Embryonic facial prominence (tissue), 1 donor: ENCODE measurements at regions not wholly inside any gene's neighbourhood (a gene's known extent, or its start where the extent isn't known, plus 50 kb on each side); places are given as distances from the start of the nearest gene placed in this dataset.

Source experiments
- DNase-seq: peaks from one replicate; pipeline ENCODE4 v3.0.0-alpha.2; 2016; ENCODE audit errors: extremely low spot score

DNA sequence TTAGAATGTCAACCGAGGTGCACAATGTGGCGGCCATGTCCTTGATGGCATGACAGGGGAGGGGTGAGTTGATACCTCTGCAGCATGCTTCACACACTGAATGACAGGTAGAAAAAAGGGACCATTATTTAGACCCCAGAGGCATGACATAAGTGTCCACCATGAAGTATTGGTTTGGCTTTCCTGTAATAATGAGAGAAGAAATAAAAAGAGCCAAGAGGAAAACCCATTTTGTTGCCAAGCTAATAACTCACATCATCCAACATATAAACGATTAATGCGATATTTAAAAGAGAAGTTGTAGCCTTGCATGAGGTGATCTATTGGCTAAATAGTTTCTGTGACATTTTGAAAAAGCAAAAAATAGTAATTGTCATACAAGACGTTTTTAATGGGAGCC is 343.4 kb downstream of the LRIG3 start:
- DNase-seq, result no peak

DNA sequence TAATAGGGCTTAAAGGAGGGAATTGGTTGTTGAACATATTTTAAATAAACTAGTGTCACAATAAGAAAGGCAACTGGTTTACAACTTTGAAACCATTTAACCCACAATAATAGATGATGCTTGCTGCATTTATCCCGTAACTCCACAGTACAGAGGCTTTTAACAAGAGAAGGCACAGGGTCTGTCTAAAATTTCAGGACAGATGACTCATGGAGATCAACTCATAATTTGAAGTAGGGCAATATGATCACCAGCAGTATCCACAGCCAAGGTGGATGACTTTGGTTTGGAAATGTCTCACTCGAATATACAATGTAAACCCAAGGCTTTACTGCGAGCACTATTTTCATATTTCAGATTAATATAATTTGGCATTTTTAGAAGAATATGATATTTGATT is 340.2 kb downstream of the LRIG3 start:
- DNase-seq, result no peak

DNA sequence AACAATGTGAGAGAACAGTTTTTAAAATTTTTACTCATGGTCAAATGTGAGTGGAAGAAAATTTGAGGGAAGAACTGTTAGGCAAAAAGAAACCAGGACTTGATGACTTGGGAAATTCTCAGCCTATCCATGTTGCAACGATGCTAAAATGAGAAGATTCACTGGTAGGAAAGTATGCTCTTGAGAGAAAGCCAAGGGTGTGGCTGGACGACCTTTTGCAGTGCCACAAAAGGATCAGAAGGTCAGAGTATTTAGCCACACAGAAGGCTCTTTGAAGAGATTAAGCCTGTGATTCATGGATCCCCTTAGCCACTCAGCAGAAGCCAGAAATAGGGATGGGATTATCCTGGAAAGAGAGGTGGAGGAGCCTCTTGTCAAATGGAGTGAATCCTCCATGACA is 336.8 kb downstream of the LRIG3 start:
- no peak for DNase-seq

DNA sequence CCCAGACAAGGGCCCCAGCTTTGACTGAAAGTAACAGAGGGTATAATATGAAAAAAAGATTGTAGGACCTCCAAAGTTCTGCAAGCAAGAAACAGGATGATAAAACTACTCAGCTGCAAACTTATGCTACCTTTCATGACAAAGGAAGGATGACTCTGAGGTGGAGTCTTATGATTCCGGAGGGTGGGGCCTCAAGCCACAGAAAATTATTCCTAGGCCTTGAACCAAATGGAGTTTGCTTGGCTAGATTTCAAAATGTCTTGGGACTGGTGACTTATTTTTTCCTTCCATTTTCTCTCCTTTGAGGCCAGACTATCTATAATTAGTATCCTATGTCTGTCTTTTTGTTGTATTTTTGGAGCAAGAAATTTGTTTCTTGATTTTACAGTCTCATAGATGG is 336.4 kb downstream of the LRIG3 start:
- DNase-seq, result no peak

DNA sequence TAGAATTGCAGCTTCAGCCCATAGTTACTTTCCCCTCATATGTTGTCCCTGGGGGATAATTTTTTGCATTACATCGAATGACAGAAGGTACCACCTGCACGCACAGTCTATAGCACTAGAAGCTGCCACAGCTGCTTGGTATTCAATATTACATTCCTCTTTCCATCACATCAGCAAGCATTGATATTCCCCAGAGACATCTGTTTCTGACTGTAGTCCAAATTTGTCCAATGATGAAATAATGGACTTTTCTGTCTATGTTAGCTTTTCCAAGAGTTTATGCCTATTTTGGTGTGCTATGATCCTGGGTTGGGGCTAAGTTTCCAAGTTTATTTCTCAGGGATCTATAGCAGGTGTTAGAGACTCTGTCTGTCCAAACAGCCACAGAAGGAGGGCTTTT is 335.4 kb downstream of the LRIG3 start:
- no peak for DNase-seq

DNA sequence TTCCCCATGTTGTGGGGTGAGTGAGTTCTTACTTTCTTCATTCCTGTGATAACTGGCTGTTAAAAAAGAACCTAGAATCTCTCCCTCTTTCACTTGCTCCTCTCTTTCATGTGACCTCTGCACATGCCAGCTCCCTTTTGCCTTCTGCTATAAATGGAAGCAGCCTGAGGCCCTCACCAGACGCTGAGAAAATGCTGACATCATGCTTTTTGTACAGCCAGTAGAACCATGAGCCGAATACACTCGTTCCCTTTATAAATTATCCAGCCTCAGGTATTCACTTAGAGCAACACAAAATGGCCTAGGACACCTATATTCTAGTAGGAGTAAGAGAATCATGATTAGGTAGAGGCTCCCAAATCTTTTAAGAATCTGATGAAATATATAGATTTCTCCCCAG is 333.5 kb downstream of the LRIG3 start:
- DNase-seq, result no peak

DNA sequence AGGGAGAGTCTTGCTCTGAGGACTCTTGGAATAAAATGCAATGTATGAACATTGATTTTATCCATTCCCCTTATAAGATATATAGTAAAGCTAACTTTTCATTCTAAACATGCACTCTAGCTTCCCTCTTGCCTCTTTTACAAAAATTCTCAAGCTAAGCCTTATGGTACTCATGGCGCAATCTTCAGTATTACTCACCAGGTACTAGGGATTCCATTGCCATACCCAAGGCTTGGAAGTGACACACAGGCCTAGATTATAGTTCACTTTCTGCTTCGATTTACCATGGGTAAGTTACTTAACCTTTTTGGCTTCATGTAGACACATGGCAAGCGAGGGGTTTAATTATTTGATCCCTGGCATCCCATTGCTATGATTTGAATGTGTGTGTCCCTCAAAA is 331.5 kb downstream of the LRIG3 start:
- no peak for DNase-seq

DNA sequence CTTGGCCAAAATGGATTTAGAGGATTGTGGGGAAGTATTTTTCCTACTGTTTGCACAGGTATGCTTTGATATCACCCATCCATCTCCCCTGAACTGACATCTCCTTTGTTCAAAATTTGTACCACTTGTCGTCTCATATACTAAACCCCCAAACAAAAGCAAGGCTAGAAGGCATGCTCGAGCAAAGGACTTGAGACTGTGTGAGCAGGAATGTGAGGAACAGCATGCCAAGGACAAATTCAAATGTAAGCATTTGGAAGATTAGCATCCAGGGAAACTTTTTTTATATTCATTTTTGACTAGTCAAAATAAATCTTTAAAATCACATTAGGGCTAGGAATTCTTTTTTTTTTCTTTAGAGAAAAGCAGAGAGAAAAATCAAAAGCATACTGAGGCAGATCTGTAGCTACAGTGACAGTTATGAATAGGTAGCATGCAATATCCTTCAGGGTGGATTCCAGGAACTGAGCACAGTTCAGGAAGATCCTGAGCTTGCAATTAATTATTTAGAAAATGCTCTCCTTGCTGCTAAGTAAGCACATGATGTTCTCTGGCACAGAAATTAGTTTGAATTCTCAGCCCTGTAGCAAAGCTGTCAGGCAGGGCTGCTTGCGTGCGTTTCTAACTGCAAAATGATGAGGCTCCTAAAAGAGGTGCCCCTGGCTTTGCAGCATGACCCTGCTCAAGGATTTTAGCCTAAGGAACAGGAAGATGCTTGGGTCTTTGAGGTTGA is 327.7 kb downstream of the LRIG3 start:
- DNase-seq, result no peak

DNA sequence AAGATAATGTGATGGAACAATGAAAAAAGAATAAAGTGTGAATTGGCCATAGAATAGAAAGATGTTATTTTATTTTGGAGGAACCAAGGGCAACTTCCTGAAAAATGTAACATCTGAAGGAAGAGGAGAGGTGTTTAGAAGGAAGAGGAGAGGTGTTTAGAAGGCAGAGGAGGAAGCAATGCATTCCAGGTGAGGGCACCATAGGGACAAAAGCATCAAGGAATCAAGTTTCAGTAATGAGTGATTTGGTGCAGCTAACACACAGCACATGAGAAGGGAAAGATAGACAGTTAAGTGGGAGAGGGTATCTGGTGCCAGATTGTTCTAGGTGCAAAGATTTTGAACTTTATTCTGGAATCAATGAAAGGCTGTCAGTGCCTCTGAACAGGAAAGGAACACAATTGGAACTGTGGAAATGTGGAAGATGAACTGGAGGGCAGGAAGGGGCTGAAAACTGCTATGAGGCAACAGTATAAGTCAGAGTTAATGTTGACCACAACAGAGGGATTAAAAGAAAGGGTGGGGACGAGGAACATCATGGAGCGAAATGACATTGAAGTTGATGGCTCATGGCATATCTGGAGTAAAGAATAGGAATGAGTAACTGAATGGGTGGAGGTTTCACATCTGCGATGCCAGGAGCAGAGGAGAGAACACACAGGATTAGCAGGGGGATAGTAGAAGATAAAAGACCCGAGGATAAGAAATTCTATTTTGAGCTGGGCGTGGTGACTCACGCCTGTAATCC is 326.6 kb downstream of the LRIG3 start:
- no peak for DNase-seq

DNA sequence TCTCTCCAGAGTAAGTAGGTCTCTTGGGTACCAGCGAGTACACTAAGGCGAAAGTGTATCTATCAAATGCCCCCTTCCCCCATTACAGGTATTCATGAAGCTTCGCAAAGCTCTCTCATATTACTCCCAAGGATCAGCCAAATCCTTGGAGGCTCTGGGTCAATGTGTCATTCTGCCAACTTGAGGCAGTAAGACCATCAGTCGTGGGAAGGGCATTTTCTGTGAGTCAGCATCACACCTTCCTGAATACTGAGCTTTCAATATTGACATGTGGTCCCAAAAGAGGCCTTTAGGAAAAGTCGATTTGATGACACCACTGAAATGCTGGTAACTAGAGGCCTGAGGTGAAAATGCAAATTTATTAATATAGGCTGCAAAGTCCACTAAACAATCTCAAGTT is 323.9 kb downstream of the LRIG3 start:
- no peak for DNase-seq

DNA sequence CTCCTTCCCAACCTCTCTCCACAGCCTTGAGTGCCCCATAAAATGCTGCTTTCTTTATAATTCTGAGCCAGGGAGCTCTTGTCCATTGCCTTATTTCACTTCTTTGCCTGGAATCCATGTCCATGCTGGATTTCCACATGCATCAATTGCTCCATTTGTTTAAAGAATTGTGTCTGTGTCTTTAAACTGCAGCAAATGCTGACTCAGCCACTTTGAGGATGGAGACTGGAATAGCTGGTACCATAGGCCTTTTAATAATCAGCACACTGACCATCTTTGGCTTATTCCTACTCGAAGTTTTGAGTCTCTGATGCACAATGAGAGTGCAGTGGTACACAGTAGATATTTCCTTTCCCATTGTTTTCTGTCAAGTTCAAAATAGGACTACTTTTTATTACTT is 318.8 kb downstream of the LRIG3 start:
- DNase-seq, result no peak

DNA sequence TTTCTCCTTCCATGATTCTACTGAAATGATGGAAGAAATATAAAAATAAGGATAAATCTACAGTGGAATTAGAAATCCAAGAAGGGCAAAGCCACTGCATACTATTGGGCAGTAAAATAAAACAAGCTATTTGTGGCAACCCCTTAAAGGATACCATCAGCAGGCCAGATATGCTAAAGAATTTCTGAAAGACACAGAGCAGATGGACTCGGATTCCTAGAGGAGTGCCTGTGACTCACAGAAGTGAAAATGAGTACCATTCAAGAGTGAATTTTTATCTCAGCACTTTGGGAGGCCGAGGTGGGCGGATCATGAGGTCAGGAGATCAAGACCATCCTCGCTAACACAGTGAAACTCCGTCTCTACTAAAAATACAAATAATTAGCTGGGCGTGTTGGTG is 318.1 kb downstream of the LRIG3 start:
- DNase-seq, result no peak

DNA sequence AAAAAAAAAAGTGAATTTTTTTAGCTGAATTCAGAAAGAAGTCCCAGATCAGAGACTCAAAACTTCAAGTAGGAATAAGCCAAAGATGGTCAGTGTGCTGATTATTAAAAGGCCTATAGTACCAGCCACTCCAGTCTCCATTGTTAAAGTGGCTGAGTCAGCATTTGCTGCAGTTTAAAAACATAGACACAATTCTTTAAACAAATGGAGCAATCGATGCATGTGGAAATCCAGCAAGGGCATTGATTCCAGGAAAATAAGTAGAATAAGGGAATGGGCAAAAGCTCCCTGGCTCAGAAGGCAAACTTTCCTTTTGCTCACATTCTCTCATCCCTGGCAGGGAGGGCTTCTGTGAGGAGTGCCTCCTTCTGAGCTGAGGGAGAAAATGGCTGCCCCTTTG is 317.6 kb downstream of the LRIG3 start:
- no peak for DNase-seq

DNA sequence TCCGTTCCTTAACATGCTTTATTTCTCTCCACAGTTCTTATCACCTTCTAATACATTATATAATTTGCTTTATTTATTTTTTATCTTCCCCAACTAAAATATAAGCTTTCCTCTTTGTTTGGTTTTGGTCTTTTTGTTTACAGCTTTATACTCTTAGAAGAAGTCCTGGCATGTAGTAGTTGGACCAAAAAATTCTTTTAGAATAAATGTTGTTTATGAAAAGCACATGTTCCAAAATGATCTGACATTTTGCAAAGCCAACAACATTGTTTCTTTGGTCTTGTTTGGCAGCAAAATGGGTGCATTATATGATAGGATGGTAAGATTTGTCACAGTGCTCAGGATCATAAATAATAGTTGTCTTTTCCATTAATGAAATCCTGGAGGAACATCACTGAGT is 312.5 kb downstream of the LRIG3 start:
- DNase-seq, result no peak

DNA sequence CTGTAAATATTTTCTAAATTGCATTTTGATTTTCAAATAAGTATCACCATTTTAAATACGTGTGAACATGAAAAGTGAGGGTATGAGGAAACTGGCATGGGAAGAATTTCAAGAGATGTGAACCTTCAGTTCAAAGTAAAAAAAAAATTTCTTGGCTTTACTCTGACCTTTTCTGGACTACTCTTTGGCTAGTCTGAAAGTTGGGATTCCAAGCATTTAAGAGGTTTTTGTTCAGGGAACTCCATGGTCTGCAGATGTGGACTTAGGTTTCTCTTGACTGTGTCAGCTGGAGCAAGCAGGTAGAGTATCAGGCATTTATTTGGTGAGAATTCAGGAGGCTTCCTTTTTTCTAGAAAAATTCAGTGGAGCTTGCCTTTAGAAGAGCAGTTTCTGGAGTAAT is 311.6 kb downstream of the LRIG3 start:
- no peak for DNase-seq

DNA sequence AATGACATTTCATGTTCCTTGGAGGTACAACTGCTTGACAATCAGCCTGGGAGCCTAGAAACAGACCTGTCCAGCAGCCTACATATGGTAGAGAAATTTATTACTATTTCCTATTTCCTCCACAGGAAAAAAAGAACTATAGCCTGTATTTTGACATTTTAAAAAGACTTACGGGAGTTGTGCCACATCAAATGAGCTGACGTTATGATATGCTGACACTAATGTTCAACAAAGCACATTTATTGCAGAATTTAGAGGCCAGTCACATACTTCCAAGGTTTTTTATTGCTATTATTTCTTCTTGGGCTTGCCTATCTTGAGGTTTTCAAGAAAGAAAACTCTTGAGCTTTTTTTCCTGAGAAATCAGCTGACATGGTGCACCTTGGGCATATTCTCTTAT is 305.3 kb downstream of the LRIG3 start:
- no peak for DNase-seq

DNA sequence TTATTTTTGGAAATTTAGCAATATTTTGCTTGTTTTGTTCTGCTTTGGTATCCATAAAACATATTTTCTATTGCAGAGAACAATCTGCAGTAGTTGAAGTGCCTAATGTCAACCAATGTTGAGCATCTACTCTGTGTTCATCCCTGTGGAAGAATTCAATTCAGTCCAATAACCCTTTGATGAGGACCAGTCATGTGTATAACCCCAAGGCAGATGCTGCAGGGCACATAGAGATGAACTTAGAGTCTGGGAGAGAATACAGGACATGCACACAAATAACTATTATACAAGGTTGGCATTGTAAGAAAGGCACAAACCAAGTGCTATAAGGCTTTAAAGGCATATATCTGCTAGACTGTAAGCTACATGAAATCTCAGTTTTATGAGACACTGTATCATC is 304.7 kb downstream of the LRIG3 start:
- DNase-seq, result no peak

DNA sequence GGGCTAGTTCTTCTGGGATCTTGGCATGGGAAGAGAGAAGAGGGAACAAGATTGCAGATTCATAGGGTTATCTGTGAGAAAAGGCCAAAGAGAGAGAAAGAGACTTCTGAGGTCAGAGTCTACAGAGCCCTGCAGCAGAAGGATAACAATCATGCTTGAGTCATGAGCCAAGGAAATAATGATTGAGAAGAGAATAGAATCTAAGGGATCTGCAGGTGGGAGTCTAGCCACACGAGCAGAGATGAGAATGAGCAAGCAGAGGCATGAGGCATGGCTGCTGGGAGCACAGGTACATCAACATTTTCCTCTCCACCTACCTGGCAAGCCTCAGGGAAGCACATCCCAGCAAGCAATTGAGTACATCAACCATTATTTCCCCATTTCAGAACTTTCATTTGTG is 303.7 kb downstream of the LRIG3 start:
- no peak for DNase-seq

DNA sequence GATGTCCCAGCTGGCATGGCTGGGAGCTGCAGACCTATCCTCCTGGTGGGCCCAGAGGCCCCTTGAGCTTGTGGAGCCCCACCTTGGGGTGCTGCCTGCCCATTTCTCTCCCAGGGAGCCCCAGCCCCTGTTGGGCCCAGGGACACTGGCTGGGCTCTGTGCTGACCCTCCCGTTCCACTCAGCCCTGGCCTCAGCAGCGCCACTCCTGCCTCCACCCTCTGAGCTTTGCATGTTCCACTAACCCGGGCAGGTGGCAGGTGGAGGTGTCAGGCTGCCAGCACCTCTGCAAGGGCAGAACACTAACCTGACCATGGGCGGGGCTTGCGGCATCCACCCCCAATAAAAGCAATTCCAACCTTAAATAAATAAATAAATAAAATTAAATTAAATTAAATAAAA is 299.2 kb downstream of the LRIG3 start:
- DNase-seq, result no peak

DNA sequence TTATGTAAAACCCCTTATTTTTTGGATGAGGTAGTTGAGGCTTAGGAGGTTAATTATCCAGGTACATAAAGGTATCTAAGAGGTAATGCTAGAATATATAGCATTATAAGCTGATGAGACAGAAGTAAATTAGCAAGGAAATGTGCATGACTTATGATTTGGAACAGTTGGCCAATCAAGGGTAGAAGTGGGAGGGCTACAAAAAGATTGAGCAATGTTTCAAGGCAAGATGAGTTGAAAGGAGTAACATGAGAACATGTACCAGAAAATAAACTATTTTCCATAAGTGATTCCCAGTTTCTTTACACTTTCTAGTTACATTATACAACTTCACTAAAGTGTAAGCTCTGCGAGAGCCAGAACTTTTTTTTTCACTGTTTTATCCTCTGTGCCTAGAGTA is 290.9 kb downstream of the LRIG3 start:
- no peak for DNase-seq

DNA sequence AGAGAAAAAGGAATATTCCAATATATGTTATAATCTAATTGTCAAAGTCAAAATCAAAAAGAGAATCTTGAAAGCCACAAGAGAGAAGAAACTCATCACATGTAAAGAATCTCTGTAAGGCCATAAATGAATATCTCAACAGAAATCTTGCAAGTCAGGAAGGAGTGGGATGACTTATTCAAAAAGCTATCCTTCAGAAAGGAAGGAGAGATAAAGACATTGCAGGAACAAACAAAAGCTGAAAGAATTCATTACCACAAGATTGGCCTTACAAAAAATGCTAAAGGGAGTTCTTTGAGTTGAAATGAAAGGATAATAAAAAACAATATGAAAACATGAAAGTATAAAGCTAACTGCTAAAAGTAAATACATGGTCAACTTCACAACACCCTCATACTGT is 286.8 kb downstream of the LRIG3 start:
- no peak for DNase-seq

DNA sequence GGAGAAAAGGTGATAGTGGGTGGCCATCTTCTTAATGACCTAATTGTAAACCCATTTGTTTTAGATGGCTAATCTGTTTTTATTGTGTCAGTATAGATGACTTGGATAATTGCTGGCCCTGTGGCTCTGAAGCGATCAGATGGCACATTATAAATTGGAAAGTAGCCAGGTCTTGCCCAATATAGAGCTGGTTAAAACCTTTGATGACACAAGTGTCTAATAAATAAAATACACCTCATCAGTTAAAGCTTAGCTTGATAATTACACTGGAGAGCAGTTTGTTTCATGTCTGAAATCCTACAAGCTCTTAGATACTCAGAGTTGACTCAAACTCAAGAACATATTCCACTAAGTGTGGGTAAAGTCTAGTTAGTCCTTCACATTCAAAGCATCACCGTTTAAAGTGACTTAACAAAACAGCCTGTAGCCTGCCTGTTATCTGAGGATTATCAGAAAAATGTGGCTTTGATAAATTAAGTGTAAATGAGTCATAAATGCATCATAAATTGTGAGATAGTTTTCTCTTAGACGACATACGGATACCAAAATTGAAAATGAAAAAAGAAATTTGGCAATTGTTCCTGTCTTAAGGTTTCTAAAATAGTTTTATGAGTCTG is 280.9 kb downstream of the LRIG3 start:
- DNase-seq, result no peak

DNA sequence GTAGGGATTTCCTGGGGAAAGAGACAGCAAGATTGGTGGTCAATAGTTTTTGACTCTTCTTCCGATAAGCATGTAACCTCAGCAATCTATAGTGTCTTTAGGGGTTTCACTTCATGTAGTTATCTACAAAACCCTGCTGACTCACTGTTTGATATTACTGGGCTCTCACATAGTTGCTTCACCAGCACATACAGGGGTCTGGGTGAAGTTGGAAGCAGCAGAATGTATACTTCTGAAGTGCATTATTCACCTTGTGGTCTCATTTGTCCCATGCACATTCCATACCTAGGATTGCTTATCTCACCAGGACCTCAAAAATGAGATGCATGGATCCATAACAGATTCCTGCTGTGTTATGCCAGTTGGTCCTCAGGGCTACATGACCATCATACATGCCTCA is 280.0 kb downstream of the LRIG3 start:
- DNase-seq, result no peak
